GM10266 (cell line): ENCODE measurements at regions not wholly inside any gene's neighbourhood (a gene's known extent, or its start where the extent isn't known, plus 50 kb on each side); places are given as distances from the start of the nearest gene placed in this dataset.
"Not testable (repeated sequence)": the region's sequence is repeated elsewhere in the genome, so short reads cannot be mapped to it uniquely, and the experiment has no call there.

Source experiments
- DNase-seq: peaks from one replicate; pipeline ENCODE4 v3.0.0; 2012; ENCODE audit errors: extremely low spot score
- TF ChIP-seq, protein P1 (sequence below): IDR thresholded peaks from 2 replicates; pipeline ENCODE4 v1.5.1; 2012; ENCODE audit warnings: mild to moderate bottlenecking, low read depth; ENCODE audit not compliant: control insufficient read depth, insufficient read depth; ENCODE audit errors: missing control alignments

DNA sequence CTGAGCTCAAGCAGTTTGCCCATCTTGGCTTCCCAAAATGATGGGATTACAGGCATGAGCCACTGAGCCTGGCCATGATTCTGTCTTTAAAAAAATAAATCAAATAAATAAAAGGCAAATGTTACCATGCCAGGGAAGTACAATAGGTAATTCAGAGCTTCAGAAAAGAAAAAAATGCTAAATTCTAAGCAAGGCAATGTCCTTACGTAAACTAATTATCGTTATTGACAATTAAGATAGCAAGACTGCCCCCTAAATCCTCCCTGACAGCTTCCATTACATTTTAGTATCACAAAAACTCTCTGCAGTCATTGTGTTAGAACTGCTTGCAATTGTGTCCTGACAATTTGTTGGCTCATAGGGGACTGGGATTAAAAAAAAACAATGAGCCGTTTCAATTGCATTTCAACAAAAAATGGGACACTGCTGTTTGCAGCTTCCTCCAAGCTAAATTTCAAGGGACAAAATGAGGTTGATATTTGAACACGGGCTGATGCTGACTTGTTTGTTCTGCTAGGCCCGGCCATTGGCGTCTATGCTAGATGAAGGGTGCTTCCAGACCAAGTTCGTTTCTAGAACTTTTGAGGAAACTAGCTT is 88.9 kb downstream of the MOGAT1 start:
- TF ChIP-seq, protein P1, sequence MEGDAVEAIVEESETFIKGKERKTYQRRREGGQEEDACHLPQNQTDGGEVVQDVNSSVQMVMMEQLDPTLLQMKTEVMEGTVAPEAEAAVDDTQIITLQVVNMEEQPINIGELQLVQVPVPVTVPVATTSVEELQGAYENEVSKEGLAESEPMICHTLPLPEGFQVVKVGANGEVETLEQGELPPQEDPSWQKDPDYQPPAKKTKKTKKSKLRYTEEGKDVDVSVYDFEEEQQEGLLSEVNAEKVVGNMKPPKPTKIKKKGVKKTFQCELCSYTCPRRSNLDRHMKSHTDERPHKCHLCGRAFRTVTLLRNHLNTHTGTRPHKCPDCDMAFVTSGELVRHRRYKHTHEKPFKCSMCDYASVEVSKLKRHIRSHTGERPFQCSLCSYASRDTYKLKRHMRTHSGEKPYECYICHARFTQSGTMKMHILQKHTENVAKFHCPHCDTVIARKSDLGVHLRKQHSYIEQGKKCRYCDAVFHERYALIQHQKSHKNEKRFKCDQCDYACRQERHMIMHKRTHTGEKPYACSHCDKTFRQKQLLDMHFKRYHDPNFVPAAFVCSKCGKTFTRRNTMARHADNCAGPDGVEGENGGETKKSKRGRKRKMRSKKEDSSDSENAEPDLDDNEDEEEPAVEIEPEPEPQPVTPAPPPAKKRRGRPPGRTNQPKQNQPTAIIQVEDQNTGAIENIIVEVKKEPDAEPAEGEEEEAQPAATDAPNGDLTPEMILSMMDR = no peak
- DNase-seq = no peak

- TF ChIP-seq, protein P1 = no peak
- no peak for DNase-seq
Measured at GRCh38 chr2:222761888-222762287, 90.4 kb downstream of the MOGAT1 start.

DNA sequence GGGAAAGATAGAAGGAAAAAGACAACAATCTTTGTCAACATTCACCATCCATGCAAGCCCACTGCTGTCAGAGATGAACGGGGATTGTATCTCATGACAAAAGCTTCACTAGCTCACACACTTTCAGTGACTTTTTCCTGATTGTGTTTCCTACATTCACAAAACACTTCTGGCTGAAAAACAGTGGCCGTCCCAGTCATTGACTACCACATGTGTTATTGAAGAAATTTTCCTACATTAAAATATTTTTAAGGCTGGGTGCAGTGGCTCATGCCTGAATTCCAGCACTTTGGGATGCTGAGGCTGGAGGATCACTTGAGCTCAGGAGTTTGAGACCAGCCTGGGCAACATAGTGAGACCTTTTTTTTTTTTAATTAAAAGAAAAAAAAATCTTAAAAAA is 90.9 kb downstream of the MOGAT1 start:
- no peak for DNase-seq
- TF ChIP-seq, protein P1 = no peak

DNA sequence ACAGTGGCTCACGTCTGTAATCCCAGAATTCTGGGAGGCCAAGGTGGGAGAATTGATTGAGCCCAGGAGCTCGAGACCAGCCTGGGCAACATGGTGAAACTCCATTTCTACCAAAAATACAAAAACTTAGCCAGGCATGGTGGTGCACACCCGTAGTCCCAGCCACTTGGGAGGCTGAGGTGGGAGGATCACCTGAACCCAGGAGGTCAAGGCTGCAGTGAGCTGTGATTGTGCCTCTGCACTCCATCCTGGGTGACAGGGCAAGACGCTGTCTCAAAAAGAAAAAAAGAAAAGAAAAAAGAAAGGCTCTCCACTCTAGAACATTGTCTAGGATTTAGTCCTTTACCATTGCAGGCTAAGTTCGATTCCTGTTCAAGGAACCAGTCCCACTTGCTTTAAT is 94.4 kb downstream of the MOGAT1 start:
- not testable (repeated sequence) for DNase-seq

DNA sequence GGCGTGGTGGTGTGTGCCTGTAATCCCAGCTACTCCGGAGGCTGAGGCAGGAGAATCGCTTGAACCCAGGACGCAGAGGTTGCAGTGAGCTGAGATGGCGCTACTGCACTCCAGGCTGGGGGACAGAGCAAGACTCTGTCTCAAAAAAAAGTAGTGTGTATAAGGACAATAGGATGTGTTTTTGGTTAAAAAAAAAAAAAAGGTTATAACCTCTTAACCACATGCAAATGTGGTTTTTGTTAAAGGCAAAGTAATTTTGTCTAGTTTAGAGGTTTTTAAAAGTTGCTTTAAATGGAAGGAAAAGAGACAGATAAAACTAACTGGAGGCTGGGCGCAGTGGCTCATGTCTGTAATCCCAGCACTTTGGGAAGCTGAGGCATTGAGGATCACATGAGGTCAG is 92.8 kb upstream of the ACSL3 start:
- DNase-seq = not testable (repeated sequence)

DNA sequence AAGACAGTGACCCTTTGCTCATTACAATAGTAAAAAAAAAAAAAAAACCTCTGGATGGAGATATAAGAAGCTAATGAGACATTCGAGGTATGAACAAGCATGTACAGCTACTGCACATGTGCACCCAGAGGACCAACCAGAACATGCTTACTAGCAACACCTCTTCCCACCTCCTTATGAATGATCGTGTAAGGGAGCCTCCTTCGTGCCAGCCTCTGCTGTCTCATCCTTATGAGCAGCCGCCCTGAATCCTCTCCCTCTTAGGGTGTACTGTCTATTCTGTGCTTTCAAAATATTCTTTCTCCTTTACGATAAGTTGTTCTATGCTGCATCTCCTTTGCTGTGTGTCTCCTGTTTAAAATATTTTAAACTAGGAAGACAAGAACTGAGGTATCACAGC is 91.4 kb upstream of the ACSL3 start:
- no peak for DNase-seq
- TF ChIP-seq, protein P1 = no peak

DNA sequence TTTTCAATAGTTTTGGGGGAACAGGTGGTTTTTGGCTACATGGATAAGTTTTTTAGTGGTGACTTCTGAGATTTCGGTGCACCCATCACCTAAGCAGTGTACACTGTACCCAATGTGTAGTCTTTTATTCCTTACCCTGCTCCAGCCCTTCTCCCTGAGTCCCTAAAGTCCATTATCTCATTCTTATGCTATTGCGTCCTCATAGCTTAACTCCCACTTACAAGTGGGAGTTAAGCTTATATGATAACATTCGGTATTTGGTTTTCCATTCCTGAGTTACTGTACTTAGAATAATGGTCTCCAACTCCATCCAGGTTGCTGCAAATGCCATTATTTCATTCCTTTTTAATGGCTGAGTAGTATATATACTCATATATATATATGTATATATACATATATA is 90.9 kb upstream of the ACSL3 start:
- DNase-seq = no peak
- TF ChIP-seq, protein P1 = no peak

- TF ChIP-seq, protein P1 = no peak
Measured at GRCh38 chr2:222771832-222772231, 89.0 kb upstream of the ACSL3 start.

More at GRCh38 chr2:222771832-222772231, 89.0 kb upstream of the ACSL3 start:
- no peak for DNase-seq
